ENCODE measurements at regions not wholly inside any gene's neighbourhood (a gene's known extent, or its start where the extent isn't known, plus 50 kb on each side); places are given as distances from the start of the nearest gene placed in this dataset.

DNA sequence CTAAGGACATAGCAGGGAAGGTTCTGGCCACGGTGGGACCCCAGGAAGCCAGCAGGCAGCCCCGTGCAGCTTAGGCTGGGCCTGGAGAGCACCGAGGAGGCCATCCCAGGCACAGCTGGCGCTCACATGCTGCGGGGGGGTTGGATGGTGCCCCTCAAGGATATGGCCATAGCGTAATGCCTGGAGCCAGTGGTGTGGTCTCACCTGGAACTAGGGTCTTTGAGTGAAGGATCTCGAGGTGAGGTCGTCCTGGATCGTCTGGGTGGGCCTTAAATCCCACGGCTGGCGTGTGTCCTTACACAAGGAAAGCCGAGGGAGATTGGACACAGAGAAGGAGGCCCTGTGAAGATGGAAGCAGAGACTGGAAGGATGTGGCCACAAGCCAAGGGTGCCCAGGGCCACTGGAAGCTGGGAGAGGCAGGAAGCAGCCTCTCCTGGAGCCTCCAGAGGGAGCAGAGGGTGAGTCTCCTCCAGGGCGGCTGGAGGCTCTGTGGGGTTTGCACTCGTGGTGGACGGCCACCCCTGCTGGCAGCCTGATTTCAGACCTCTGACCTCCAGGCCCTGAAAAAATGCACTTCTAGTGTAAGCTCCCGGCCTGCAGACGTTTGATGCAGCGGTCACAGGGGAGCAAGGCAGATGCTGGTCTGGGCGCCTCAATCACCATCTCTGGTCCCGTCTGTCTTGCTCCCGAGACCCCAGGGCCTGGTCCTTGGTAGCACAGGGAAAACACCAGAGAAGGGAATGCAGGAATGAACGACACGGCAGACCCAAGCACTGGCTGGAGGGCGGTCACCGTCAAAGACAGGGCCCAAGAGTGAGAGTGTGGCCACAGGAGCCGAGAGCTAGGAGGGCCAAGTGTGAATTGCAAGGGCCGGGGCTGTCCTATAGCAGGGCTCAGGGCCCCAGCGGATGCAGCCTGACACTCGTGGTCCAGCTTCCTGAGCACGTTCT lies 218.6 kb downstream of the KIF26A start:
- DNase-seq (ENCODE audit: low spot score) = no peak
- Mint-ChIP-seq H3K4me1 (ENCODE audit: low read depth) (no peaks in the 10 kb centered on the region), H3K36me3 (ENCODE audit: low read depth) (no peaks in the 10 kb centered on the region), H3K9me3 (ENCODE audit: low read depth) (no peaks in the 10 kb centered on the region), H3K4me3 (ENCODE audit: unreplicated experiment) (no peak overlapping the region), H3K27ac (ENCODE audit: unreplicated experiment) (no peak overlapping the region), H3K27me3 (ENCODE audit: low read depth) (peaks cover 7% of the 10 kb centered on the region)
- TF ChIP-seq, protein P1, sequence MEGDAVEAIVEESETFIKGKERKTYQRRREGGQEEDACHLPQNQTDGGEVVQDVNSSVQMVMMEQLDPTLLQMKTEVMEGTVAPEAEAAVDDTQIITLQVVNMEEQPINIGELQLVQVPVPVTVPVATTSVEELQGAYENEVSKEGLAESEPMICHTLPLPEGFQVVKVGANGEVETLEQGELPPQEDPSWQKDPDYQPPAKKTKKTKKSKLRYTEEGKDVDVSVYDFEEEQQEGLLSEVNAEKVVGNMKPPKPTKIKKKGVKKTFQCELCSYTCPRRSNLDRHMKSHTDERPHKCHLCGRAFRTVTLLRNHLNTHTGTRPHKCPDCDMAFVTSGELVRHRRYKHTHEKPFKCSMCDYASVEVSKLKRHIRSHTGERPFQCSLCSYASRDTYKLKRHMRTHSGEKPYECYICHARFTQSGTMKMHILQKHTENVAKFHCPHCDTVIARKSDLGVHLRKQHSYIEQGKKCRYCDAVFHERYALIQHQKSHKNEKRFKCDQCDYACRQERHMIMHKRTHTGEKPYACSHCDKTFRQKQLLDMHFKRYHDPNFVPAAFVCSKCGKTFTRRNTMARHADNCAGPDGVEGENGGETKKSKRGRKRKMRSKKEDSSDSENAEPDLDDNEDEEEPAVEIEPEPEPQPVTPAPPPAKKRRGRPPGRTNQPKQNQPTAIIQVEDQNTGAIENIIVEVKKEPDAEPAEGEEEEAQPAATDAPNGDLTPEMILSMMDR (IDR thresholded peaks at IDR 0.05) = no peak

DNA sequence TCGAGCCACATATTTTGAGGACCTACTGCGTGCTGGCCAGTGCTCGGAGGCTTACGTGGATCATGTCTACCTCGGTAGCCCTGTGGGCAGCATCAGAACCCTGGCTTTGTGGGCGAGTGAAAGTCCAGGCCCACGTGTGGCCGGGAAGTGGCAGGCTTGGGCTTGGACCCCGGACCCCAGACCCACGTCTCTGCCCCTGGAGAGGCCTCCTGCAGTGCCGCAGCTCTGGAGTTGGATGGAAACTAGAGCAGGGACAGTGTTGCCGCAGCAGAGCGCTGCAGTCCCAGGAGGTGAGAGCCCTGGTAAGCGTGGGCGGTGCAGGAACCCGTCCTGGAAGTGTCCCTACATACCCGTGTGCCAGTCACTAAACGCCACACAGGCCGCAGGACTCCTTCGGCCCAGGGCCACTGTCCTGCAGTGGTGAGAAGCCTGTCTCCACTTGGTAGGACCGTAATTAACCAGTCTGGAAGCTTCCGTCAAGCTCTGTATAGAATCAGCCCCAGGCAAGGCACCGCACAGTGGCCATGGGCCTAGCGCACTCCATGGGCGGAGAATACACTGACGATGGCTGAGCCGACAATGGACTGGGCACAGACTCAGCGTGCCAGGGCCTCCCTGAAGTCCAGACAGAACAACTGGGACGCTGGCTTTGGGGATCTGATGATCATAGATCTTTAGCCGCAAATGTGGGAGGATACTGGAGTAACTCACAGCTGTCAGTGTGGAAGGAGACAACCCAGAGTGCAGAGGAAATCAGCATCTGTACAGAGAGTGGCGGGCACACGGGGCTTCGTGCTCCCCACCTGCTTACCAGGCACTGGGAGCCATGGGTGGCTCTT lies 219.5 kb downstream of the KIF26A start:
- peaks cover 4% of the 10 kb centered on the region for H3K27me3 Mint-ChIP-seq (ENCODE audit: low read depth)
- DNase-seq (ENCODE audit: low spot score) = no peak

DNA sequence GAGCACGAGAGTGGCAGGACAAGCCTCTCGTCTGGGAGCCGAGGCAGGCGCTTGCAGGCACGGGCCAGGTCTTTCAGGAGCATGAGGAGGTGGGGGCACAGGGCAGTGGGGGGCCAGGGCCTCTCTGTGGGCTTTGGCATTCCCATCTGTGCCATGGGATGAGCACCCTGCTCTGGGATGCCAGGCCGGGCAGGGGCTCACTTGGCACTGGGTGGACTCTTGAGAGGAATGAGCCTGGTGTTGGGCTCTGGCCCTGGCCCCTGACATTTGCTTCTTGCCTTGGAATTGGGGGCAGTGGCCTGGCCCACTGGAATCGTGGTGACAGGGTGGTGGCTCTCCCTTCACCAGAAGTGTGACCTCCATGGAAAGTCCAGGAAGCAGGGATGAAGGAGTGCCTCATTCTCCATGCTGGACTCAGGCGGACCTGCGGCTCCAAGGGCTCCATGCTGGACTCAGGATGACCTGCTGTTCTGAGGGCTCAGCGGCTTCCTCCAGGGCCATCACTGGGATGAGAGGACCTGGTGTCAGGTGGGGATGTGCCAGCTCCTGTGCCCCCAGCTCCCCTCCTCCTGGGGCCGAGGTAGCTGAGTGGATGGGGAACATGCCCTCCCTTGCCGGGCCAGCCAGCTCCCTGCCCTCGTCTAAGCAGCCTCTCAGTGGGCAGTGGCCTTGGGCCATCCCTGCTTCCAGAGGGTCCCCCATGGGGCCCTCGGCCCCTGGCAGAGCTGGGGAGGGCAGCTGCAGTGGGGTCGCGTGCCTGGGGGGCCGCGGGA lies 220.3 kb downstream of the KIF26A start:
- no peak for DNase-seq (ENCODE audit: low spot score)
- Mint-ChIP-seq H3K36me3 (ENCODE audit: low read depth) (no peaks in the 10 kb centered on the region), H3K4me1 (ENCODE audit: low read depth) (no peaks in the 10 kb centered on the region), H3K9me3 (ENCODE audit: low read depth) (no peaks in the 10 kb centered on the region), H3K4me3 (ENCODE audit: unreplicated experiment) (no peak overlapping the region), H3K27ac (ENCODE audit: unreplicated experiment) (no peak overlapping the region), H3K27me3 (ENCODE audit: low read depth) (peaks cover 3% of the 10 kb centered on the region)
- TF ChIP-seq, protein P1 (IDR thresholded peaks at IDR 0.05) = no peak

More for the DNA sequence above, 219.5 kb downstream of the KIF26A start:
- H3K4me1 Mint-ChIP-seq (ENCODE audit: low read depth) = no peaks in the 10 kb centered on the region
- no peak overlapping the region for H3K4me3 Mint-ChIP-seq (ENCODE audit: unreplicated experiment)
- no peaks in the 10 kb centered on the region for H3K36me3 Mint-ChIP-seq (ENCODE audit: low read depth)
- TF ChIP-seq, protein P1 (IDR thresholded peaks at IDR 0.05) = no peak
- H3K9me3 Mint-ChIP-seq (ENCODE audit: low read depth) = no peaks in the 10 kb centered on the region
- H3K27ac Mint-ChIP-seq (ENCODE audit: unreplicated experiment) = no peak overlapping the region

DNA sequence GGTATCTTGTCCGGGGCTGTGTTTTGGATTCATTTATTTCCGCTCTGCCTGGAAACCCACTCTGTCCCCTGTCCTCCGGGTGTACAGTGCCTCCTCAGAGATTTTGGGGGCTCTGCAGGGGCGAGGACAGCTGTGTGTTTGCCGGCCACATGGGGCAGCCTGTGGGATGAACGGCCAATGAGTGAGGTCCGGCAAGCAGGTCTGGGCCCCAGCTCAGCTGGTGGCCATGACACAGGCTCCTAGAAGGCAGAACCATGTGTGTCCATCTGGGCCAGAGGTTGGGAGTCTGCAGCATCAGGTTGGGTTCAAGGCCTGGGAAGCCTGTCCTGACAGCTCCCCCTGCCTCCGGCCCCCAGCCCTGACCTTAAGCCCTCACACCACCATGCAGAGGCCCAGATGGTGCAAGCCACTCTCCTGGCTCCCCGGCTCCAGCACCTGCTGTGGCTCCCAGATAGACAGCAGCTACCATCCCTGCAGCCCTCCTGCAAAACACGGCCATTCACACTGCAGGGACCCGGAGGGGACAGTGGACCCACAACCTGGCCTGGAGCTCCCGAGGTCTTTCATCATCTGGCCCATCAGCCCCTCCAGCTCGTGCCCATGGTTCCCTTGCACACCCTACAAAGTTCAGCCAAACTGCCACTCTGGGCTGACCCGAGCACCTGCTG lies 220.1 kb upstream of the C14orf180 start:
- DNase-seq (ENCODE audit: low spot score) = no peak
- no peak overlapping the region for H3K4me3 Mint-ChIP-seq (ENCODE audit: unreplicated experiment)
- TF ChIP-seq, protein P1 (IDR thresholded peaks at IDR 0.05) = no peak
- no peaks in the 10 kb centered on the region for H3K9me3 Mint-ChIP-seq (ENCODE audit: low read depth)
- peaks cover 1% of the 10 kb centered on the region for H3K27me3 Mint-ChIP-seq (ENCODE audit: low read depth)
- H3K27ac Mint-ChIP-seq (ENCODE audit: unreplicated experiment) = no peak overlapping the region
- H3K4me1 Mint-ChIP-seq (ENCODE audit: low read depth) = no peaks in the 10 kb centered on the region
- H3K36me3 Mint-ChIP-seq (ENCODE audit: low read depth) = no peaks in the 10 kb centered on the region

Measured in chondrocyte (in vitro differentiated cells).